ENCODE measurements at regions not wholly inside any gene's neighbourhood (a gene's known extent, or its start where the extent isn't known, plus 50 kb on each side); places are given as distances from the start of the nearest gene placed in this dataset.

DNA sequence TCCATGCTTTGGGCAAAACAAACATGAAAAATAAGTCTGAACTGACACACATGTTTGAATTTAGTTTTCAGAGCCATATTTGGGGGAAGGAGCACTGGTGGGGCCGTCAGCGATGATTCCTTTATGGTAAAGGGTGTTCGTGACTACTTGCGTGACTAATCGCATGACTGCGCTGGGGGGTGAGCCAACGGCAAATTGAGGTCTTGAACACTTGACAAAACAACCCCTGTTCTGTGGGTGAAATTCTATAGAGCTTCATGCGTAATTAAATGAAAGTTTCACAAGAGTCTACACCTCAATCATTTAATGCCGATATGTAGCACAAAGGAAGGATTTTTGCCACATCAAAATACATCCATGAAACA, 127.5 kb upstream of the CYP1B1 start:
- DNase-seq (ENCODE audit: low read depth in 2 of 2), result no peak

DNA sequence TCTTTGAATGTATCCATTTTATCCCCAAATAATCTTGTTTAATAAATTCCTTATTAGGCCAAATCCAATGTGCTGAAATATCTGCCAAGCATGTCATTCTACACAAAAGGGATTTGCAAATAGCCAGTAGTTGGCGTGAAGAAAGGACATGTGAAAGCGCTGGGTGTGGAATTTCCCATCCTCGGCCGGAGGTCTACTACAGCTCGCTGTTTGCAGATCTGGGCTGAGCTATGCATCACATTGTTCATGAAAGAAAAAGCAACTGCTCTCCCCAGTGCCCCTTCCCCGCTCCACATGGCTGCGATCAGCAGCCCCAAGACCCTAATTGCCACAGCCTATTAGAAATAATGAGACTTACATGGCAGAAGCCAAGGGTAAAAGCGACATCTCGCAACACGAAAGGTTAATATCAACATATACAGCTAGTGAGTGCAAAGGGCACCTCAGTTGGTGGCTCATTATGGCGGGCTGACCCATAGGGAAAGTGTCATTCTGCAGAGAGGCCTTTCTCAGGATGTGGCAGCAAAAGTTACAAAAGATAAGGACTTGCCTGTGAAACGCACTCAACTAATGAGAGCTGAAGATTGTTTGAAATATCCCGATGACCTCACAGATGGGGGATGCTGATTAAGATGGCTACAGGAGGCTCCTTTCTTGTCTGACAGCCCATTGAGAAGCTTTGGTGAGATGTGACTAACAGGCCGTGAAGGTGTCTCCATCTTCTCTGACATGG, 126.9 kb upstream of the CYP1B1 start:
- no peak for DNase-seq (ENCODE audit: low read depth in 2 of 2)

DNA sequence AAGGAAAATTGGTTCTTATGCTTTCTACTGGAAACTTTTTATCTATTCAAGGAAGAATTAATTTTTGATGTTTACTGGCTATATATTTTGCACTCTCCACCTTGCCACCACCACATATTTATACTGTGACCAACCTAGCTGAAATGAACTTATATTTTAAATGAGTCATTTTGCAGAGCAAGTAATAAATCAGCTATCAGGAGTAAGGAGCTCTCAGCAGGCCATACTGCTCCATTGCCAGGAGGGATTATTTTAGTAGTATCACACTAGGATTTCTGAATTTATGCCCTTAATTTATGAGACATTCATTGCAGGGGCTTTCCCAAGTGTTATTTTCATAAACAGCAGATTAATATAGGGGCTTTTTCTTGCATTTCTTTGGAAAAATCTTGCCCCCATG, 125.8 kb upstream of the CYP1B1 start:
- DNase-seq (ENCODE audit: low read depth in 2 of 2), result no peak

DNA sequence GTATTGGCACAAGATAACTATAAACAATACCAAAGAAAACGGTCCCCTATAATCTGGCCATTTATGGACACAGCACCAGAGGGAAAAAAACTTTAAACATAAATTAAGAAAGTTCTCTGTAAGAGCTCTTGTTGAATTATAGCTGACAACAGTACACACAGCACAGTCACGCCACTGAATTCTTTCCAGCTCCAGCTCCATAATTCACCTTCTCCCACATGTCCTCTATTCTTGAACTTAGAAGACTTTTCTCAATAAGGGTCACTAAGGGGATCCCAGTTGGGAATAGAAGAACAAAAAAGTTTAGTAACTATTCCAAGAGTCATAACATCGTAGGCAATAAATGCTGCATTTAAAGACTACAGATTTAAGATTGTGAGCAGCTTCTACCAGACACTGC, 124.6 kb upstream of the CYP1B1 start:
- no peak for DNase-seq (ENCODE audit: low read depth in 2 of 2)

GRCh38 chr2:38199127-38199526, 123.2 kb upstream of the CYP1B1 start:
- no peak for DNase-seq (ENCODE audit: low read depth in 2 of 2)

- no peak for DNase-seq (ENCODE audit: low read depth in 2 of 2)
Observed at GRCh38 chr2:38194751-38195150, 118.8 kb upstream of the CYP1B1 start.

DNA sequence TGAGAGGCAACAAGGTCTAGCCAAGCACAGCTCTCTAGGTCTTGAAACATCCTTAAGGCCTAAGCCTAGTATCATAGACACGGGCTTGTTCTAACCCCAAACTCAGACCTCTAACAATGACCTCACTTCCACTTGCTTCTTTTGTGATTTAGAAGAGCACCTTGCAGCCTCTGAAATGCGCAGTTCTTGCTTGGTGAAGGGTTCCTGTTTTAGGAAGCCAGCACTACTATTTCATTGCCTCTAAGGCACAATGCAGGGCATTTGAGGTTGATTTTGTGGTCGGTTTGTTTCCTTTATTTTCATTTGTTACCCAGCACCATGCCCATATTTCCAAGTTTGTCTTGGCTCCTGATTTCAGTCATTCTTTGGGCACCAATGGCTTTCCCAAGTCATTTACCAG, 117.0 kb upstream of the CYP1B1 start:
- DNase-seq (ENCODE audit: low read depth in 2 of 2), result no peak

- no peak for DNase-seq (ENCODE audit: low read depth in 2 of 2)
Observed at GRCh38 chr2:38192046-38192445, 116.1 kb upstream of the CYP1B1 start.

DNA sequence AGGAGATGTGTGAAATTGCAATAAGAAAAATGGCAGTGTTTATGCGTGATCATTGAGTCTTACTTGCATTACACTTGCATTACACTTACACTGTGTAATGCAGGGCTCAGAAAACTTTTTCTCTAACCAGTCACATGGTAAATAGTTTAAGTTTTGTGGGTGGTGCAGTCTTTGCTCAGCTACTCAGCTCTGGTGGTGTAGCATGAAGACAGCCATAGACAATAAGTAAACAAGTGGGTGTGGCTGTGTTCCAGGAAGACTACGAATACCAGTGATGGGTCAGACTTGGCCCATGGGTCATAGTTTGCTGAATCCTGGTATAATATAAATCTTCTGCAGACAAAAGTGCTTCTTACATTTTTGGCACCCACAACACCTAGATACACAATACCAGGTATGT, 115.6 kb upstream of the CYP1B1 start:
- no peak for DNase-seq (ENCODE audit: low read depth in 2 of 2)

- DNase-seq (ENCODE audit: low read depth in 2 of 2), result no peak
Observed at GRCh38 chr2:38190542-38191218, 114.7 kb upstream of the CYP1B1 start.

DNA sequence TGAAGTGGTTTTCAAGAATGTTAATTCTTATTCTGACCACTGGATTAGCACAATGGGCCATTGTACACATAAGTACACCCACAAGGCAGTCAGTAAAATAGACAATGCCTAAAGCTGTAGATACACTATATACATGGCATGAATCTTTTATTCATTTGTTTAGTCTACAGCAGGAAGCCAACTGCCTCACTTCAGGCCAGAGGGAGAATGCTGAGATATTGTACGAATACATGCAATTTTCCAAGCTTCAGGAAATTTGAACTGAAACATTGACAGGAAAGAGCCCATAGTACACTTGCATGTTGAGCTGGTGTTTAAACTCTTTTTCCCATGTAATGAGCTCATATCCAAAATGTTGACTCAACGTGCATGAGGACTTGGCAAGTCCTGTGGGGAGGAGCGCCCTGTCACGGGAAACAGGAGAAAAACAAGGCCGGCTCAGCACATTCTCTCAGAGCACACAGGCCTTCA, 111.6 kb upstream of the CYP1B1 start:
- no peak for DNase-seq (ENCODE audit: low read depth in 2 of 2)

DNA sequence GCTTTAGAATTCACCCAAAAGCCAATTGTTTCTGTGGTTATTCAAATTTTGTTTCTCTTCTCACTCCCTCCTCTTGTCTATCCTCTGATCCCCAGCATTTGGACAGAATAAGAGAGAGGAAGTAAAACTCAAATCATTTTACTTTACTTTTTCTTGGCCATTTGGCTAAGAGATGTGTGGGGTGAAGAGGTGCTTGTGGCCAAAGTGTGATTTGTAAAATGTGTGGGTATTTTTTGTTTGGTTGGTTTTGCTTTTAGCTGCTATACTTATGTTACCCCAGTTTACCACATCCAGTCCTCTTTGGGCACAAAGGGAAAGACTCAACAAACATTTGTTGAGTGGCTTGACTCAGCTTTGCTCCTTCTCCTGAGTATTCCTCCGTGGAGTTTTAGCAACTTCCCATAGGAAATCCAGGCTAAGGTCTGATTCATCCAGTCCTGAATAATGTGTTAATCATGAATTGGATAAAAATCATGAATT, 109.1 kb upstream of the CYP1B1 start:
- DNase-seq (ENCODE audit: low read depth in 2 of 2), result no peak

DNA sequence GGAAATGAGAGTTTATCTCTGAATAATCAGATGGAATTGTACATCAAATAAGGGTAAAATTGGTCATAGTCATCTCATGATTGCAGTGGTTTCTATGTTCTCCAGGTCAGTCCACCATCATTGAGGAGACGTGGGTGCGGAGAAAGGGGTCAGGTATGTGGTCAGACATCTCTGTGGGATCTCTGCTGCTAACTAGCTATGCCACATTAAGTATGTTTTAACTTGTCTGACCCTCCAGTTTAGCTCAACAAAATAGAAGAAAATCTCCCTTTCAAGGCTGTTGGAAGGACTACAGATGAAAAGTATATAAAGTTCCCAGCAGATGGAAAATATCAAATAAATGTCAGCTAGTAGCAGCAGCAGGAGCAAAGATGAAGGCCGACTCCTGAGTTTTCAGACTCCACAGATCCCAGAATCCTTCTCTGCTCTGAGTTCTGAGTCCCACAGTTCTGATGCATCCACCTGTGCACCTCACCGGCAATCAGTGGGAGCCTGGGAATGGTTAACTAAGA, 106.6 kb upstream of the CYP1B1 start:
- no peak for DNase-seq (ENCODE audit: low read depth in 2 of 2)

DNA sequence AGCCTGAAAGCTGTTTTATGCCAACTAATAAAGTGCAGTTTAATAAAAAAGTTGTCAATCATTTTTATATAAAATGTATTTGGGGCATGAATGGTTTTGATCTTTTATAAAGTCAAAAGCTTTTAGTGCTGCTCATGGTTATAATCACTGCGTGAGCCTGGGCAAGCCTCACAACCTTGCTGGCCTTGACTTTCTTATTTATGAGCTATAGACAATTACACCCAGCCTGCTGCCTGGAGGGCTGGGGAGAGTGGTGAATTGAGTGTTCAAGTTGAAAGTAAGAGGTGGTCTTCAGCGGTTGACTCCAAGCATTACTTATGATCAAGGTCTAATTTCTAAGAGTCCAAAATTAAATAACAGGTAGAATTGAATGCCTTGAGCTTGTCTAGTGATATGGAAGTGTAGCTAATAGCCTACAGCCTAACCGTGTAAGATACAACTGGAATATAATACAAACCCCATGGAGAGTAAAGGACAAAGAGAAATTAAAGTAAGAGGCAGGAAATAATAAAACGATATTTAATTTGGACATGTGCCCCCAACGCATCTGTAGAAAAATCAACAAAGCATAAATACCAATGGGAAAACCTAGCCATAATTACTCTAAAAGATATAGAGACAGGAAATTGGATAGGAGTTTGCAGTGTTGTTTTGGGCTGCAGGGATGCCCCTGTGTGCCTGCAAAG, 106.0 kb upstream of the CYP1B1 start:
- no peak for DNase-seq (ENCODE audit: low read depth in 2 of 2)

GRCh38 chr2:38180754-38181153, 104.8 kb upstream of the CYP1B1 start:
- no peak for DNase-seq (ENCODE audit: low read depth in 2 of 2)

DNA sequence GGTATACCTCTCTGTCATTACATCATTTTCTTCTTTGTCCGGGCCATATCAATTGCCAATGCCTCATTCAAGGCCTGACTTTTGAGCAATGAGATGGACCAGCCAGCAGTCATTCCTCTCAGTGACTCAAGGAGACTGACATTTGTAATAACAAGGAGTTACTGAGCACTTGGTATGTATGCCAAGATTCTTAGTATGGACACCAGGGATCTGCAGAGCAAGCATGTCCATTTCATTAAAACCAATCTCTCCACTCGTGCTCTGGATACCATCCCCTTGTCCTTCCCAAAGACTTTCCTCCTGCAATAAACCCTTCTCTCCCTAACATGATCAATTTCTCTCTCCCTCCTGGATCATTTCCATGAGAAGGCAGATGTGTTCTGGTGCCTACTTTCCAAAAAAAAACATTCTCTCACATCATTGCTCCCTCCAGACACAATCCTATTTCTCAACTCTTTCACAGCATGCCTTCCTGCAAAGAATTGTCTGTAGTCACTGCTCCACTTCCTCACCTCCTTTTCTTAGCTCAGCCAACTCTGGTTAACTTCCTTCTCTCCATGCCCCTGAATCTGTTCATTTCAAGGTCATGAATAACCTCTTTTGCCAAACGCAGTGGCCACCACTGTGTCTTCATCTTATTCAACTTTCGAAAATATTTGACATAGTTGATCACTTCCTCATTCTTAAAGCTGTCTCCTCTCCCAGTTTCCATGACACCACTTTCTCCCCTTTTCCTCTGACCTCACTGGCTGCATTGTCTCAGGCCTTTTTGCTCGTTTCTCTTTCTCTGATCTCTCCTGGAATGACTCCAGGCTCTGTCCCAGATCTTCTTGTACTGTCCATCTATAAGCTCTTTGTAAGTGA, 102.8 kb upstream of the CYP1B1 start:
- no peak for DNase-seq (ENCODE audit: low read depth in 2 of 2)

GRCh38 chr2:38178119-38178518, 102.2 kb upstream of the CYP1B1 start:
- DNase-seq (ENCODE audit: low read depth in 2 of 2), result no peak

- no peak for DNase-seq (ENCODE audit: low read depth in 2 of 2)
Observed at GRCh38 chr2:38176619-38177021, 100.7 kb upstream of the CYP1B1 start.

- no peak for DNase-seq (ENCODE audit: low read depth in 2 of 2)
Observed at GRCh38 chr2:38174646-38175423, 98.9 kb upstream of the CYP1B1 start.

DNA sequence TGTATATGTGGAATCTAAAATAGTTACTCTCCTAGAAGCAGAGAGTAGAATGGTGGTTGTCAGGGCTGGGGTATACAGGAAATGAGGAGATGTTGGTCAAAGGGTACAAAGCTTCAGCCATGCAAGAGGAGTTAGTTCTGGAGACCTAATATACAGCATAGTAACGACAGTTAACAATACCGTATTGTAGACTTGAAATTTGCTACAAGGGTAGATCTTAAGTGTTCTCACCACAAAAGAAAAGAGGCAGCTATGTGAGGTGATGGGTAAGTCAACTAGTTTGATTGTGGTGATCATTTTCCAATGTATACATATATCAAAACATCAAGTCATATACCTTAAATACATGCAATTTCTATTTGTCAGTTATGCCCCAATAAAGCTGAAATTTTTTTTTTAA, 98.2 kb upstream of the CYP1B1 start:
- DNase-seq (ENCODE audit: low read depth in 2 of 2), result no peak

DNA sequence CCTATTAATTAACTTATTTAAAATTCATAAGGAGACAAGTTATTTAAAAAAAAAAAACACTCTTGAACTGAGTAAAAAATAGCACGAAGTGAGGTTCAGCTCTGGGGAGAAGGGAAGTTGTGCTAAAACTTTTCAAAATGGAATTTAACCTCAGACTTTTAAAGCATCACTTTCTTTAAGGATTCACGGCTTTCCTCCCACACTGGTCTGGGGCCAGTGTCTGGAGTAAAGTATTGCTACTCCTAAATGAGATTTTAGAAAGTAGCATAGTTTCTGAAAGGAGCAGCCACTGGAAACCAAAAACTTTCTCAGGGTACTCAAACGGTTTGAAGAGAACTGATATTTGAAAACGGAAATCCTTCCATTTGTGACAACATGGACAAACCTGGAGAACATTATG, 97.7 kb upstream of the CYP1B1 start:
- DNase-seq (ENCODE audit: low read depth in 2 of 2), result no peak
